HEK293 (cell line): ENCODE measurements at regions not wholly inside any gene's neighbourhood (a gene's known extent, or its start where the extent isn't known, plus 50 kb on each side); places are given as distances from the start of the nearest gene placed in this dataset.

Source experiments
- CTCF ChIA-PET: fragments of 350-600 bp; formaldehyde crosslinking; extraction: SDS; loops from one replicate; lab custom pipeline; 2021; ENCODE audit warnings: antibody characterized with exemption; lab: Yijun Ruan, JAX
- POLR2A ChIA-PET: fragments of 300-600 bp; formaldehyde crosslinking; extraction: SDS; loops from one replicate; lab custom pipeline; 2020; ENCODE audit warnings: antibody characterized with exemption, inconsistent platforms; lab: Yijun Ruan, JAX
- H3K27ac ChIP-seq: fragments of 200-500 bp; sonication (Bioruptor generic); 2 replicates; pipeline ENCODE4 v1.5.1; 2014; ENCODE audit warnings: low read depth, low read length, control low read depth, inconsistent platforms; ENCODE audit errors: extremely low read depth
- H3K36me3 ChIP-seq, 2 experiments: fragments of 200-500 bp in 1 of 2; sonication (Bioruptor generic) in 1 of 2; 1 replicate in 1 of 2; 2 replicates in 1 of 2; pipeline ENCODE4 v1.5.1; 2014 to 2017; ENCODE audit warnings: inconsistent platforms in 2 of 2, low read length in 2 of 2; ENCODE audit not compliant: control insufficient read depth in 2 of 2, insufficient read depth in 1 of 2
- H3K4me1 ChIP-seq: fragments of 200-500 bp; sonication (Bioruptor generic); 2 replicates; pipeline ENCODE4 v1.5.1; 2014; ENCODE audit warnings: mild to moderate bottlenecking, low read length, inconsistent platforms; ENCODE audit not compliant: control insufficient read depth, insufficient read depth
- H3K4me3 ChIP-seq: 2 replicates; pipeline ENCODE4 v1.5.1; 2011; ENCODE audit warnings: low read depth, mild to moderate bottlenecking, control low read depth, low read length, moderate library complexity
- H3K9me3 ChIP-seq: fragments of 200-500 bp; sonication (Bioruptor generic); 2 replicates; pipeline ENCODE4 v1.5.1; 2014; ENCODE audit warnings: low read depth, low read length, inconsistent platforms; ENCODE audit not compliant: control insufficient read depth, insufficient read depth
- EGR2 ChIP-seq: fragments of 450-650 bp; formaldehyde crosslinking; IDR thresholded peaks from 2 replicates; pipeline ENCODE4 v1.5.1; 2016; ENCODE audit warnings: low read depth, missing biosample characterization, missing genetic modification characterization
- ELK4 ChIP-seq: IDR thresholded peaks from 2 replicates; pipeline ENCODE4 v1.6.1; 2011; ENCODE audit warnings: mild to moderate bottlenecking, low read depth, low read length, borderline replicate concordance
- GFI1B ChIP-seq: fragments of 450-650 bp; formaldehyde crosslinking; IDR thresholded peaks from 2 replicates; pipeline ENCODE4 v1.5.1; 2016; ENCODE audit warnings: missing biosample characterization, missing genetic modification characterization
- REPIN1 ChIP-seq: fragments of 450-650 bp; formaldehyde crosslinking; IDR thresholded peaks from 2 replicates; pipeline ENCODE4 v1.5.1; 2017; ENCODE audit warnings: missing biosample characterization, missing genetic modification characterization, low read depth
- ZBTB21 ChIP-seq: fragments of 450-650 bp; formaldehyde crosslinking; IDR thresholded peaks from 2 replicates; pipeline ENCODE4 v1.5.1; 2017; ENCODE audit warnings: missing biosample characterization, missing genetic modification characterization
- ZIC2 ChIP-seq: fragments of 450-650 bp; formaldehyde crosslinking; IDR thresholded peaks from 2 replicates; pipeline ENCODE4 v1.5.1; 2016; ENCODE audit warnings: missing biosample characterization, missing genetic modification characterization
- ZNF174 ChIP-seq: fragments of 450-650 bp; formaldehyde crosslinking; IDR thresholded peaks from 2 replicates; pipeline ENCODE4 v1.5.0; 2017; ENCODE audit warnings: missing biosample characterization, mild to moderate bottlenecking, missing genetic modification characterization
- ZNF18 ChIP-seq: fragments of 450-650 bp; formaldehyde crosslinking; IDR thresholded peaks from 2 replicates; pipeline ENCODE4 v1.5.1; 2016; ENCODE audit warnings: missing biosample characterization, missing genetic modification characterization
- ZNF202 ChIP-seq: fragments of 450-650 bp; formaldehyde crosslinking; IDR thresholded peaks from 2 replicates; pipeline ENCODE4 v1.5.1; 2016; ENCODE audit warnings: missing biosample characterization, missing genetic modification characterization, borderline replicate concordance
- ZNF341 ChIP-seq: fragments of 450-650 bp; formaldehyde crosslinking; IDR thresholded peaks from 2 replicates; pipeline ENCODE4; 2016; ENCODE audit warnings: low read depth, missing biosample characterization, missing genetic modification characterization
- ZNF404 ChIP-seq: fragments of 450-650 bp; formaldehyde crosslinking; IDR thresholded peaks from 2 replicates; pipeline ENCODE4 v1.5.1; 2017; ENCODE audit warnings: missing biosample characterization, missing genetic modification characterization
- ZNF48 ChIP-seq: fragments of 450-650 bp; formaldehyde crosslinking; IDR thresholded peaks from 2 replicates; pipeline ENCODE4 v1.5.1; 2016; ENCODE audit warnings: missing biosample characterization, missing genetic modification characterization
- ZNF501 ChIP-seq: fragments of 450-650 bp; formaldehyde crosslinking; IDR thresholded peaks from 2 replicates; pipeline ENCODE4 v1.5.1; 2016; ENCODE audit warnings: missing biosample characterization, missing genetic modification characterization
- ZNF518A ChIP-seq: fragments of 450-650 bp; formaldehyde crosslinking; conservative IDR thresholded peaks from 2 replicates; pipeline ENCODE4 v1.5.1; 2016; ENCODE audit warnings: low read depth, missing biosample characterization, missing genetic modification characterization
- ZNF548 ChIP-seq: fragments of 450-650 bp; formaldehyde crosslinking; IDR thresholded peaks from 2 replicates; pipeline ENCODE4 v1.5.1; 2016; ENCODE audit warnings: missing biosample characterization, missing genetic modification characterization
- ZNF571 ChIP-seq: fragments of 450-650 bp; formaldehyde crosslinking; IDR thresholded peaks from 2 replicates; pipeline ENCODE4 v1.5.0; 2017; ENCODE audit warnings: missing biosample characterization, missing genetic modification characterization
- ZNF596 ChIP-seq: fragments of 450-650 bp; IDR thresholded peaks from 2 replicates; pipeline ENCODE4 v1.5.0; 2018; ENCODE audit warnings: missing biosample characterization, mild to moderate bottlenecking, missing genetic modification characterization, moderate library complexity
- ZNF629 ChIP-seq: fragments of 450-650 bp; formaldehyde crosslinking; IDR thresholded peaks from 2 replicates; pipeline ENCODE4 v1.5.1; 2017; ENCODE audit warnings: missing biosample characterization, missing genetic modification characterization
- ZNF654 ChIP-seq: fragments of 450-650 bp; formaldehyde crosslinking; IDR thresholded peaks from 2 replicates; pipeline ENCODE4 v1.5.1; 2016; ENCODE audit warnings: low read depth, missing biosample characterization, missing genetic modification characterization
- ZSCAN4 ChIP-seq: fragments of 450-650 bp; formaldehyde crosslinking; IDR thresholded peaks from 2 replicates; pipeline ENCODE4 v1.5.1; 2017; ENCODE audit warnings: missing biosample characterization, missing genetic modification characterization

GRCh38 chr2:128736046-128736688 lies 417.5 kb upstream of the HS6ST1 start:
- no peaks in the 10 kb centered on the region for H3K4me1 ChIP-seq
- POLR2A ChIA-PET = no interaction called here
- no peak overlapping the region for H3K4me3 ChIP-seq
- TF ChIP-seq ZNF548 (tag by site-specific recombination) = no peak
- TF ChIP-seq ZNF596 (tag by site-specific recombination) = no peak
- no peak for TF ChIP-seq ZNF18 (tag by site-specific recombination)
- TF ChIP-seq GFI1B (tag by site-specific recombination) = no peak
- no peak for TF ChIP-seq ZBTB21 (tag by site-specific recombination)
- TF ChIP-seq ZNF341 (tag by site-specific recombination) = no peak
- no peak for TF ChIP-seq ZSCAN4 (tag by site-specific recombination)
- no peak for TF ChIP-seq ZNF174 (tag by site-specific recombination)
- no peak for TF ChIP-seq ZNF629 (tag by site-specific recombination)
- no peak for TF ChIP-seq ZNF501
- TF ChIP-seq, all 188 proteins: peak for 0
- Histone ChIP-seq H3K9me3 (no peaks in the 10 kb centered on the region), H3K36me3 (no peaks in the 10 kb centered on the region), H3K27ac (no peak overlapping the region)
- CTCF ChIA-PET = interaction anchor here (0.5 to 1.6 kb wide), 19 partner anchors 10 to 1486 kb away, joined by 3 to 8 read pairs (median 4); no protein-coding TSS in a partner anchor

DNA sequence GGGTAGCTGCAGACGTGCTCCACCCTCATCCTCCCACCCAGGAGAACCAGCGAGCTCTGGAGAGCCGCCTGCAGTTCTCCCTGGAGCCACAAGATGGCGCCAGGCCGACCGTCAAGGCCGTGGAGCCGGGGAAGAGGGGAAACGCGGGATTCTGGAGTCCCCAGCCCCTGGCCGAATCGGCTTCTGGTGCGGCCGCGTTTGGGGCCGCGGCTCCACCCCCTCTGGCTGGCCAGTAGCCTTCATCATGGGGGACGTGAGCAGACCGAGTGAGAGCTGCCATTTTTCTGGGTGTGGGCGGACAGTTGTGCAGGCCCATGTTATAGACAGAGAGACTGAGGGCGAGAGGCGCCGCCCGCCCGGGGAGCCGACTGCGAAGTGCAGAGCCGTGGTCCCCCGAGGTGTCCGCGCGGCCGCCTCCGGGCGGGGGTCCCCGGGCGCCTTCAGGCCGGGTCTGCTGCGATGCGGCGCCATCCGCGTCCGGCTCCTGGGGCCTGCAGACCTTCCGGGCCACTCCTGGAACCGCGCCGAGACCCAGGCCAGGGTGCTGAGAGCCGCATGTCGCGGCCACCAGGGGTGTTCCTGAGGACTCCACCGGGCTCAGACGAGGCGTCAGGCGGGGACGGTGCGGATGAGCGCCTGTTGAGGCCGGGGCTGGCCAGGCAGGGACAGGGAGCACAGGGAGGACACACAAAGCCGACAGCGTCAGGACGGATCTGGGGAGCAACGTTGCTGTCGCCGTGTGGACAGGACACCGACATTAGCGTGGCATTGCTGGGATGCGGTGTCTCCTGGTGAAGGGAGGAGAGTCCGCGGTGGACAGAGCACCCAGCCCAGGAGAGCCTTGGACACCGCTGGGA lies 418.2 kb upstream of the HS6ST1 start:
- Histone ChIP-seq H3K36me3 (no peaks in the 10 kb centered on the region), H3K9me3 (no peaks in the 10 kb centered on the region), H3K4me3 (peak overlapping the region; percentile 10; the same call in 1 of the 2 replicates), H3K4me1 (no peaks in the 10 kb centered on the region), H3K27ac (no peak overlapping the region)
- POLR2A ChIA-PET = no interaction called here
- CTCF ChIA-PET = interaction anchor here (0.5 to 1.6 kb wide), 19 partner anchors 8 to 1486 kb away, joined by 3 to 8 read pairs (median 3); no protein-coding TSS in a partner anchor
- TF ChIP-seq ZNF48 (tag by site-specific recombination) (no peak), EGR2 (tag by site-specific recombination) (0 out of 2 replicates have a peak, but pooled peaks have one; percentile 6), ZSCAN4 (tag by site-specific recombination) (no peak), REPIN1 (tag by site-specific recombination) (no peak), ZNF518A (tag by site-specific recombination) (no peak), ZNF202 (tag by site-specific recombination) (no peak), ZNF404 (tag by site-specific recombination) (no peak), ELK4 (no peak), ZNF571 (no peak), ZIC2 (no peak), ZNF654 (peak; percentile 39), ZNF596 (tag by site-specific recombination) (no peak)
